GM13976 (cell line): ENCODE measurements at regions not wholly inside any gene's neighbourhood (a gene's known extent, or its start where the extent isn't known, plus 50 kb on each side); places are given as distances from the start of the nearest gene placed in this dataset.

Experiments used
- DNase-seq: peaks from one replicate; pipeline ENCODE4 v3.0.0; 2012; ENCODE audit warnings: low spot score
- in situ Hi-C: fragments of 300-500 bp; cut with MboI; formaldehyde crosslinking; loops from one replicate; pipeline ENCODE4 v1.12.0; 2022; ENCODE audit warnings: low sequenced_read_pairs, mixed read lengths, inconsistent platforms; ENCODE audit not compliant: unreplicated experiment
- TF ChIP-seq, protein P1 (sequence below): IDR thresholded peaks from 2 replicates; pipeline ENCODE4 v1.5.1; 2012; ENCODE audit warnings: borderline replicate concordance, mild to moderate bottlenecking; ENCODE audit not compliant: insufficient read depth; ENCODE audit errors: extremely low read depth, missing control alignments, control extremely low read depth

DNA sequence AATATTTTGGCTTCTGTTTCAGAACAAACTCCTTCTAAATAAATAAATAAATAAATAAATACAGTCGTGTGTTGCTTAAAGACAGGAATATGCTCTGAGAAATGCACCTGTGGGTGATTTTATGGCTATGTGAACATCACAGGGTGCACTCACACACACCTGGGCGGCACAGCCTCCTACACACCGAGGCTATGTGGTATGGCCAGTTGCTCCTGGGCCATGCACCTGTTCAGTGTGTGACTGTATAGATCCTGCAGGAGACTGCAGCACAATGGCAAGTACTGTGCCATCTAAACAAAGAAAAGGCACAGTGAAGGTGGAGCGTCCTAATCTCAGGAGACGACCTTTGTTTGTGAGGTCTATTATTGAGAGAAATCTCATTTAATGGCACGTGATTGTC is 1281.1 kb downstream of the TBC1D22A start:
- DNase-seq = no peak
- in situ Hi-C loops = no loop called here
- TF ChIP-seq, protein P1, sequence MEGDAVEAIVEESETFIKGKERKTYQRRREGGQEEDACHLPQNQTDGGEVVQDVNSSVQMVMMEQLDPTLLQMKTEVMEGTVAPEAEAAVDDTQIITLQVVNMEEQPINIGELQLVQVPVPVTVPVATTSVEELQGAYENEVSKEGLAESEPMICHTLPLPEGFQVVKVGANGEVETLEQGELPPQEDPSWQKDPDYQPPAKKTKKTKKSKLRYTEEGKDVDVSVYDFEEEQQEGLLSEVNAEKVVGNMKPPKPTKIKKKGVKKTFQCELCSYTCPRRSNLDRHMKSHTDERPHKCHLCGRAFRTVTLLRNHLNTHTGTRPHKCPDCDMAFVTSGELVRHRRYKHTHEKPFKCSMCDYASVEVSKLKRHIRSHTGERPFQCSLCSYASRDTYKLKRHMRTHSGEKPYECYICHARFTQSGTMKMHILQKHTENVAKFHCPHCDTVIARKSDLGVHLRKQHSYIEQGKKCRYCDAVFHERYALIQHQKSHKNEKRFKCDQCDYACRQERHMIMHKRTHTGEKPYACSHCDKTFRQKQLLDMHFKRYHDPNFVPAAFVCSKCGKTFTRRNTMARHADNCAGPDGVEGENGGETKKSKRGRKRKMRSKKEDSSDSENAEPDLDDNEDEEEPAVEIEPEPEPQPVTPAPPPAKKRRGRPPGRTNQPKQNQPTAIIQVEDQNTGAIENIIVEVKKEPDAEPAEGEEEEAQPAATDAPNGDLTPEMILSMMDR = no peak

DNA sequence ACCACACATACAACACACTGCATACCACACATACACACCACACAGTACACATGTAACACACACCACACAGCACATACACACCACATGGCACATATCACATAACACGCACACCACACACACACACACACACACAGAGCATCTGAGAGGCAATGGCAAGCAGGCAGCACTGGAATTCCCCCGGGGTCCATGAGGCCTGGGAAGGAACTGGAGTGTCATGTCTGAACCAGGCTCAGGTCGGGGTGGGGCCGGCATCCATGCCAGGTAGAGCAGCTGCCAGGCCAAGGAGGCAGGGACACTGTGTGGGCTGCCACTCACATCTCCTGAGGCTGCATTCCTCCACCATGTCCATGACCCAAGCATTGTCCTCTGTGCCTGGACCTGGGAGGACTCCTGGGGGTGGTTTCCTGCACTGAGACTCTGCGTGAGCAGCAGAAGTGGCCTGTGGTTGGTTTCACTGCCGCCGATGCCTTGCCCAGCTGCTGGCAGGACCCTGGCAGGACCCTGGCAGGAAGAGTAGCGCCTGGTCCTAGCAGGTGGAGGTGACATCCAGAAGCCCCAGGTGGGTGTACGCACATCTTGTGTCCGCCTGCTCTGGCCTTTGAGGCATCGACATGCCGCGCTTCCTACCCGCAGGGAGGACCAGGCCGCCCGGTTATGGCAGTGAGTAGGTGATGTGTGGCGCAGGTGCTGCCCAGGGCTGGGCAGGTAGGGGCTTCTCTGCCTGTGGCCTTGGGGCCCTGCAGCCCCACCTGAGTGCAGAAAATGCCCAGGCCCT is 1280.4 kb downstream of the TBC1D22A start:
- no peak for DNase-seq
- TF ChIP-seq, protein P1 = no peak
- in situ Hi-C loops = no loop called here

DNA sequence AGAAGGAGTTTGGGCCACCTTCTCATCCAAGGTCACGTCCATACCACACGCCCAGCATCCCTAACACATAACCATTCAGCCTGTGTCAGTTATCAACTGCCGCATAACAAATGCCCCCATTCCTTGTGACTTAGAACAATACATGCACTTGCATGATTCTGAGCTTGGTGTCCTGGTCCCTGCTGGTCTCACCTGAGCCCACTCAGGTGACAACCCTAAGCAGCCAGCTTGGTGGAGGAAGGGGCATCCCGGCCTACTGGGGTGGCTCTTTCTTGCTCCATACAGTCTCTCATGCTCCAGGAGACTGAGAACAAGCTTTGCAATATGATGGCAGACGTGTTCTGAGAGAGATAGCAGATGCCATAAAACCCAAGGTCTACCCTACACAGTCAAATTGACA is 1276.9 kb downstream of the TBC1D22A start:
- TF ChIP-seq, protein P1 = no peak
- in situ Hi-C loops = no loop called here
- no peak for DNase-seq

DNA sequence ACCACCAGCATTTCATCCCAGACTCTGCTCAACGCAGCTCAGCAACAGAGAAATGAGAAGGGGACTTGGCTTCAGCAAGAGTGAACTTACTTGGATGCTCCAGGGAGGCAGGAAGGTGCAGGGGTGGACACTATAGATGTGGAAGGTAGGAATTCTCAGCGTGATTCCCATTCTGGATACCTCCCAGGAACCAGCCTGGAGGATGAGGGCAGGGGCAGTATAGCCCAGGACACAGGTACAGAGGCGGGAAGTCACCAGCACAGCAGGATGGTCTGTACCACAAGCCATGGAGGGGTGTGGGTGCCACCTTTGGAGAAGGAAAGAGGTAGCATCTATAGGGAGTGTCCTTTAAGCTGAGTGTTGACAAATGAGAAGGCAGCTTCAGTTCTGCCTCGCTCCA is 1275.2 kb downstream of the TBC1D22A start:
- in situ Hi-C loops = no loop called here
- TF ChIP-seq, protein P1 = no peak

DNA sequence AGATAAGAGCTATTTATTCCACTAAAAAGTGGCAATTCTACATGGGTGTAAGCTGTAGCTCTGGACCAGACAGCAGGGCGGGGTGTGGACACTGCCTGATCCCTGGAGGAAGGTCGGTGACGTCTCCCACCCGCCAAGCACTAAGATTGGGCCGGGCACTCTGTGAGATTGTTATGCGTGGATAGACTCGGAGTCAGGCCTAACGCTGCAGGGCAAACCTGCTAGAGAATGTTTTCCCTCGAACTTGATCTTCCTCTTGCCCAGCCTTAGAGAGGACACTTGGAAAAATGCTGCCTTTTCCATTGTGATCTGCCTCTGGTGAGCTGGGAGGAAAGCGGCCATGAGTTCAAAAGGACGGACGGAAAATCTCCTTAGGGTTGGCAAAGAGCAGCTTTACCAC is 1273.4 kb downstream of the TBC1D22A start:
- no peak for DNase-seq
- TF ChIP-seq, protein P1 = no peak
- in situ Hi-C loops = no loop called here

More for the DNA sequence above, 1275.2 kb downstream of the TBC1D22A start:
- no peak for DNase-seq

DNA sequence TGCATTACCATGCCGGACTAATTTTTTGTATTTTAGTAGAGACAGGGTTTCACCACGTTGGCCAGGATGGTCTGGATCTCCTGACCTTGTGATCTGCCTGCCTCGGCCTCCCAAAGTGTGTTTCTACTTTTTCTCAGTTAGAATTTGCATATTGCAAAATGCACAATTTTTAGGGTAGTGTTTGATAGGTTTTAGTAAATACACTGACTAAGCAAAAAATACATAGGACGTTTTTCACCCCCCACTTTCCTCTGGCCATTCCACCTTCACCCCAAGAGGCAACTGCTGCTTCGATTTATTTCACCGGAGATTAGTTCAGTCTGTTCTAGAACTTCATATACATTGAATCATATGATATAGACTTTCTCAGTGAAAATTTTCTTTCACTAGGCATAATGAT is 1269.1 kb downstream of the TBC1D22A start:
- DNase-seq = no peak
- in situ Hi-C loops = no loop called here
- TF ChIP-seq, protein P1 = no peak
